ENCODE measurements at regions not wholly inside any gene's neighbourhood (a gene's known extent, or its start where the extent isn't known, plus 50 kb on each side); places are given as distances from the start of the nearest gene placed in this dataset.
"Not testable (repeated sequence)": the region's sequence is repeated elsewhere in the genome, so short reads cannot be mapped to it uniquely, and the experiment has no call there.

- Histone ChIP-seq H3K9me3 (ENCODE audit: low read length) (no peaks in the 10 kb centered on the region), H3K4me3 (ENCODE audit: low read length) (no peak overlapping the region), H3K27ac (ENCODE audit: low read depth, low read length) (no peak overlapping the region), H3K4me1 (ENCODE audit: insufficient read depth, low read length) (no peaks in the 10 kb centered on the region), H3K36me3 (ENCODE audit: insufficient read depth, low read length) (no peaks in the 10 kb centered on the region), H3K27me3 (ENCODE audit: insufficient read depth, low read length, poor library complexity, severe bottlenecking) (no peaks in the 10 kb centered on the region)
- Mint-ChIP-seq H3K36me3 (no peaks in the 10 kb centered on the region), H3K27me3 (no peaks in the 10 kb centered on the region), H3K4me3 (no peak overlapping the region), H3K9me3 (peaks cover 0 to 22% (median 4%) of the 10 kb centered on the region in 5 donors), H3K4me1 (no peaks in the 10 kb centered on the region), H3K27ac (no peak overlapping the region)
- DNase-seq, result no peak
- ChIA-PET POLR2A (no interaction called here), CTCF (no interaction called here)
These were observed 548.8 kb upstream of the KCND2 start for GRCh38 chr7:119724041-119724792.

GRCh38 chr7:119733127-119733879, 539.7 kb upstream of the KCND2 start:
- Histone ChIP-seq H3K4me3 (ENCODE audit: low read length) (no peak overlapping the region), H3K9me3 (ENCODE audit: low read length) (no peaks in the 10 kb centered on the region), H3K27ac (ENCODE audit: low read depth, low read length) (no peak overlapping the region), H3K4me1 (ENCODE audit: insufficient read depth, low read length) (no peaks in the 10 kb centered on the region), H3K36me3 (ENCODE audit: insufficient read depth, low read length) (no peaks in the 10 kb centered on the region), H3K27me3 (ENCODE audit: insufficient read depth, low read length, poor library complexity, severe bottlenecking) (no peaks in the 10 kb centered on the region)
- H3K4me1 Mint-ChIP-seq, result no peaks in the 10 kb centered on the region
- ChIA-PET CTCF (no interaction called here), POLR2A (no interaction called here)
- no peak overlapping the region for H3K27ac Mint-ChIP-seq
- H3K27me3 Mint-ChIP-seq, result no peaks in the 10 kb centered on the region
- H3K4me3 Mint-ChIP-seq, result no peak overlapping the region
- H3K9me3 Mint-ChIP-seq, result peaks cover 3 to 14% (median 5%) of the 10 kb centered on the region in 5 donors
- no peaks in the 10 kb centered on the region for H3K36me3 Mint-ChIP-seq
- no peak for DNase-seq

GRCh38 chr7:119737390-119737789, 535.6 kb upstream of the KCND2 start:
- Mint-ChIP-seq H3K4me3 (no peak overlapping the region), H3K9me3 (peaks cover 0 to 26% (median 5%) of the 10 kb centered on the region in 5 donors), H3K4me1 (no peaks in the 10 kb centered on the region), H3K27ac (no peak overlapping the region), H3K36me3 (no peaks in the 10 kb centered on the region), H3K27me3 (no peaks in the 10 kb centered on the region)
- no peak for DNase-seq
- no peaks in the 10 kb centered on the region for H3K9me3 ChIP-seq (ENCODE audit: low read length)
- POLR2A ChIA-PET, result no interaction called here
- H3K4me3 ChIP-seq (ENCODE audit: low read length), result no peak overlapping the region
- H3K4me1 ChIP-seq (ENCODE audit: insufficient read depth, low read length), result no peaks in the 10 kb centered on the region
- CTCF ChIA-PET, result no interaction called here
- no peaks in the 10 kb centered on the region for H3K36me3 ChIP-seq (ENCODE audit: insufficient read depth, low read length)
- H3K27me3 ChIP-seq (ENCODE audit: insufficient read depth, low read length, poor library complexity, severe bottlenecking), result no peaks in the 10 kb centered on the region
- no peak overlapping the region for H3K27ac ChIP-seq (ENCODE audit: low read depth, low read length)

GRCh38 chr7:119745280-119745679, 527.7 kb upstream of the KCND2 start:
- H3K36me3 Mint-ChIP-seq; H3K27ac Mint-ChIP-seq; H3K4me3 Mint-ChIP-seq; H3K4me1 ChIP-seq (ENCODE audit: insufficient read depth, low read length); H3K27me3 ChIP-seq (ENCODE audit: insufficient read depth, low read length, poor library complexity, severe bottlenecking); H3K4me1 Mint-ChIP-seq; DNase-seq; H3K4me3 ChIP-seq (ENCODE audit: low read length); CTCF ChIA-PET; H3K27ac ChIP-seq (ENCODE audit: low read depth, low read length); H3K27me3 Mint-ChIP-seq; H3K36me3 ChIP-seq (ENCODE audit: insufficient read depth, low read length); H3K9me3 ChIP-seq (ENCODE audit: low read length); POLR2A ChIA-PET: not testable (repeated sequence)
- H3K9me3 Mint-ChIP-seq, result peaks cover 0 to 27% (median 5%) of the 10 kb centered on the region in 5 donors

GRCh38 chr7:119748251-119748860, 524.6 kb upstream of the KCND2 start:
- Mint-ChIP-seq H3K4me1 (no peaks in the 10 kb centered on the region), H3K27me3 (no peaks in the 10 kb centered on the region), H3K36me3 (no peaks in the 10 kb centered on the region), H3K27ac (no peak overlapping the region), H3K9me3 (peaks cover 0 to 20% (median 5%) of the 10 kb centered on the region in 5 donors), H3K4me3 (no peak overlapping the region)
- Histone ChIP-seq H3K36me3 (ENCODE audit: insufficient read depth, low read length) (no peaks in the 10 kb centered on the region), H3K27me3 (ENCODE audit: insufficient read depth, low read length, poor library complexity, severe bottlenecking) (no peaks in the 10 kb centered on the region), H3K9me3 (ENCODE audit: low read length) (no peaks in the 10 kb centered on the region), H3K4me3 (ENCODE audit: low read length) (no peak overlapping the region), H3K4me1 (ENCODE audit: insufficient read depth, low read length) (no peaks in the 10 kb centered on the region), H3K27ac (ENCODE audit: low read depth, low read length) (no peak overlapping the region)
- CTCF ChIA-PET, result no interaction called here
- no peak for DNase-seq
- POLR2A ChIA-PET, result no interaction called here

- Histone ChIP-seq H3K36me3 (ENCODE audit: insufficient read depth, low read length) (no peaks in the 10 kb centered on the region), H3K4me1 (ENCODE audit: insufficient read depth, low read length) (no peaks in the 10 kb centered on the region), H3K4me3 (ENCODE audit: low read length) (no peak overlapping the region), H3K9me3 (ENCODE audit: low read length) (no peaks in the 10 kb centered on the region), H3K27ac (ENCODE audit: low read depth, low read length) (no peak overlapping the region), H3K27me3 (ENCODE audit: insufficient read depth, low read length, poor library complexity, severe bottlenecking) (no peaks in the 10 kb centered on the region)
- no peak overlapping the region for H3K27ac Mint-ChIP-seq
- POLR2A ChIA-PET, result no interaction called here
- no peaks in the 10 kb centered on the region for H3K4me1 Mint-ChIP-seq
- no peaks in the 10 kb centered on the region for H3K27me3 Mint-ChIP-seq
- H3K9me3 Mint-ChIP-seq, result peaks cover 0 to 26% (median 5%) of the 10 kb centered on the region in 5 donors
- H3K36me3 Mint-ChIP-seq, result no peaks in the 10 kb centered on the region
- CTCF ChIA-PET, result no interaction called here
- H3K4me3 Mint-ChIP-seq, result no peak overlapping the region
- DNase-seq, result no peak
These were observed 524.0 kb upstream of the KCND2 start for GRCh38 chr7:119748991-119749390.

- Mint-ChIP-seq H3K9me3 (peaks cover 0 to 36% (median 1%) of the 10 kb centered on the region in 5 donors), H3K36me3 (no peaks in the 10 kb centered on the region), H3K27me3 (no peaks in the 10 kb centered on the region), H3K4me1 (no peaks in the 10 kb centered on the region), H3K27ac (no peak overlapping the region), H3K4me3 (no peak overlapping the region)
- Histone ChIP-seq H3K36me3 (ENCODE audit: insufficient read depth, low read length) (no peaks in the 10 kb centered on the region), H3K27me3 (ENCODE audit: insufficient read depth, low read length, poor library complexity, severe bottlenecking) (no peaks in the 10 kb centered on the region), H3K27ac (ENCODE audit: low read depth, low read length) (no peak overlapping the region), H3K4me3 (ENCODE audit: low read length) (no peak overlapping the region), H3K4me1 (ENCODE audit: insufficient read depth, low read length) (no peaks in the 10 kb centered on the region), H3K9me3 (ENCODE audit: low read length) (no peaks in the 10 kb centered on the region)
- no peak for DNase-seq
- ChIA-PET CTCF (no interaction called here), POLR2A (no interaction called here)
These were observed 516.3 kb upstream of the KCND2 start for GRCh38 chr7:119756687-119757086.

GRCh38 chr7:119758254-119758653, 514.7 kb upstream of the KCND2 start:
- no peaks in the 10 kb centered on the region for H3K4me1 ChIP-seq (ENCODE audit: insufficient read depth, low read length)
- ChIA-PET POLR2A (no interaction called here), CTCF (no interaction called here)
- no peak overlapping the region for H3K4me3 ChIP-seq (ENCODE audit: low read length)
- Mint-ChIP-seq H3K4me1 (no peaks in the 10 kb centered on the region), H3K27me3 (no peaks in the 10 kb centered on the region), H3K9me3 (peaks cover 0 to 36% (median 1%) of the 10 kb centered on the region in 5 donors), H3K4me3 (no peak overlapping the region), H3K36me3 (no peaks in the 10 kb centered on the region), H3K27ac (no peak overlapping the region)
- no peaks in the 10 kb centered on the region for H3K9me3 ChIP-seq (ENCODE audit: low read length)
- no peak overlapping the region for H3K27ac ChIP-seq (ENCODE audit: low read depth, low read length)
- no peaks in the 10 kb centered on the region for H3K27me3 ChIP-seq (ENCODE audit: insufficient read depth, low read length, poor library complexity, severe bottlenecking)
- no peak for DNase-seq
- H3K36me3 ChIP-seq (ENCODE audit: insufficient read depth, low read length), result no peaks in the 10 kb centered on the region

Data from CD8-positive, alpha-beta memory T cell (primary cell).